IMR-90 (cell line): ENCODE measurements at regions not wholly inside any gene's neighbourhood (a gene's known extent, or its start where the extent isn't known, plus 50 kb on each side); places are given as distances from the start of the nearest gene placed in this dataset.

ENCODE experiments used
- ATAC-seq: fragments of 200-7000 bp; cut with Tn5 transposase; 2 replicates; pipeline ENCODE4 v1.9.1; 2020; ENCODE audit warnings: low read depth, mild to moderate bottlenecking, moderate library complexity
- BruUV-seq: library from RNA; stranded (reverse); fragments of 400-500 nt; replicated peaks from 2 replicates; lab custom pipeline; 2021; lab: Mats Ljungman, UMichigan
- CTCF ChIA-PET: fragments of 300-600 bp; formaldehyde crosslinking; extraction: SDS; loops from one replicate; lab custom pipeline; 2021; ENCODE audit warnings: antibody characterized with exemption; lab: Yijun Ruan, JAX
- POLR2A ChIA-PET: fragments of 300-600 bp; sonication (Branson Sonifier 250); formaldehyde crosslinking; loops from one replicate; lab custom pipeline; 2022; ENCODE audit warnings: antibody characterized with exemption; ENCODE audit not compliant: unreplicated experiment; lab: Charles Lee
- DNase-seq: peaks from one replicate; pipeline ENCODE4 v3.0.0; 2013
- H2AFZ ChIP-seq: replicated peaks from 2 replicates; pipeline ENCODE3; 2013; ENCODE audit warnings: low read length, mild to moderate bottlenecking; ENCODE audit not compliant: poor library complexity
- H2AK5ac ChIP-seq: 2 replicates; pipeline ENCODE4 v1.6.1; 2013; ENCODE audit warnings: low read depth, low read length, inconsistent platforms
- H2AK9ac ChIP-seq: replicated peaks from 2 replicates; pipeline ENCODE3; 2013; ENCODE audit warnings: mild to moderate bottlenecking, low read depth, low read length, moderate library complexity; ENCODE audit not compliant: poor library complexity
- H2BK120ac ChIP-seq: 2 replicates; pipeline ENCODE4 v1.6.1; 2013; ENCODE audit warnings: low read depth, low read length, inconsistent platforms
- H2BK15ac ChIP-seq: 3 replicates; pipeline ENCODE4 v1.6.1; 2013; ENCODE audit warnings: low read depth, low read length, inconsistent platforms
- H2BK20ac ChIP-seq: 2 replicates; pipeline ENCODE4 v1.6.1; 2013; ENCODE audit warnings: low read depth, mild to moderate bottlenecking, inconsistent platforms, low read length, moderate library complexity
- H2BK5ac ChIP-seq: 2 replicates; pipeline ENCODE4 v1.6.1; 2013; ENCODE audit warnings: mild to moderate bottlenecking, low read depth, low read length, inconsistent platforms; ENCODE audit not compliant: poor library complexity, severe bottlenecking
- H3K14ac ChIP-seq: replicated peaks from 2 replicates; pipeline ENCODE4 v1.6.1; 2013; ENCODE audit warnings: low read depth, low read length, inconsistent platforms
- H3K18ac ChIP-seq: 2 replicates; pipeline ENCODE4 v1.6.1; 2013; ENCODE audit warnings: low read depth, low read length, control low read depth
- H3K23ac ChIP-seq: 2 replicates; pipeline ENCODE4 v1.6.1; 2013; ENCODE audit warnings: low read depth, low read length, inconsistent platforms
- H3K27ac ChIP-seq: 2 replicates; pipeline ENCODE4 v1.5.1; 2013; ENCODE audit warnings: mild to moderate bottlenecking, control low read depth, low read length; ENCODE audit not compliant: insufficient read depth
- H3K27me3 ChIP-seq: 2 replicates; pipeline ENCODE4 v1.6.1; 2013; ENCODE audit warnings: low read length; ENCODE audit not compliant: control insufficient read depth, insufficient read depth
- H3K36me3 ChIP-seq: 2 replicates; pipeline ENCODE4 v1.6.1; 2013; ENCODE audit warnings: low read length, mixed read lengths; ENCODE audit not compliant: control insufficient read depth, insufficient read depth
- H3K4ac ChIP-seq: 2 replicates; pipeline ENCODE4 v1.6.1; 2013; ENCODE audit warnings: low read depth, low read length, inconsistent platforms
- H3K4me1 ChIP-seq: 2 replicates; pipeline ENCODE4 v1.6.1; 2013; ENCODE audit warnings: low read length, mixed read lengths; ENCODE audit not compliant: control insufficient read depth, insufficient read depth
- H3K4me2 ChIP-seq: 2 replicates; pipeline ENCODE4 v1.6.1; 2013; ENCODE audit warnings: low read depth, mild to moderate bottlenecking, control low read depth, low read length, moderate library complexity
- H3K4me3 ChIP-seq: 2 replicates; pipeline ENCODE4 v1.5.1; 2013; ENCODE audit warnings: low read depth, mild to moderate bottlenecking, control low read depth, low read length, moderate library complexity; ENCODE audit not compliant: insufficient read depth
- H3K56ac ChIP-seq: 2 replicates; pipeline ENCODE4 v1.6.1; 2013; ENCODE audit warnings: low read length, inconsistent platforms; ENCODE audit not compliant: insufficient read depth; ENCODE audit errors: extremely low read depth
- H3K79me1 ChIP-seq, 2 experiments: 2 replicates each; pipeline ENCODE4 v1.6.1; 2013; ENCODE audit warnings: low read length in 2 of 2, inconsistent platforms in 1 of 2, low read depth in 1 of 2
- H3K9ac ChIP-seq: 2 replicates; pipeline ENCODE4 v1.6.1; 2013; ENCODE audit warnings: low read depth, low read length, control low read depth
- H3K9me1 ChIP-seq: 2 replicates; pipeline ENCODE4 v1.6.1; 2013; ENCODE audit warnings: low read length, inconsistent platforms; ENCODE audit not compliant: insufficient read depth
- H3K9me3 ChIP-seq: 2 replicates; pipeline ENCODE4 v1.6.1; 2013; ENCODE audit warnings: low read length; ENCODE audit not compliant: control insufficient read depth, insufficient read depth
- H4K20me1 ChIP-seq: 2 replicates; pipeline ENCODE4 v1.6.1; 2013; ENCODE audit warnings: low read length, inconsistent platforms; ENCODE audit not compliant: insufficient read depth
- H4K5ac ChIP-seq: 2 replicates; pipeline ENCODE4 v1.6.1; 2013; ENCODE audit warnings: mild to moderate bottlenecking, low read depth, low read length, control low read depth
- H4K8ac ChIP-seq, 2 experiments: 2 replicates each; pipeline ENCODE4 v1.6.1; 2013; ENCODE audit warnings: low read depth in 2 of 2, low read length in 2 of 2, control low read depth in 1 of 2, inconsistent platforms in 1 of 2
- H4K91ac ChIP-seq: 2 replicates; pipeline ENCODE4 v1.6.1; 2013; ENCODE audit warnings: low read depth, low read length, inconsistent platforms; ENCODE audit not compliant: insufficient read depth
- BHLHE40 ChIP-seq: fragments of 150-350 bp; IDR thresholded peaks from 2 replicates; pipeline ENCODE4 v1.6.1; 2016; ENCODE audit warnings: mild to moderate bottlenecking, low read depth, low read length
- CEBPB ChIP-seq: IDR thresholded peaks from 2 replicates; pipeline ENCODE4 v1.6.1; 2012; ENCODE audit warnings: low read depth, low read length, improper control_type of control experiment
- dilution Hi-C: fragments of 300-500 bp; cut with HindIII; formaldehyde crosslinking; loops from one replicate; pipeline ENCODE4 v1.14.3; 2018; ENCODE audit warnings: low sequenced_read_pairs; ENCODE audit not compliant: unreplicated experiment
- in situ Hi-C: fragments of 300-500 bp; cut with MboI; formaldehyde crosslinking; loops from 3 replicates; pipeline ENCODE4 v1.14.3; 2019; ENCODE audit warnings: low sequenced_read_pairs, inconsistent platforms, mixed read lengths
- intact Hi-C: fragments of 100-400 bp; cut with micrococcal nuclease; formaldehyde crosslinking; loops from 2 replicates; pipeline ENCODE4 v1.10.0; 2022

DNA sequence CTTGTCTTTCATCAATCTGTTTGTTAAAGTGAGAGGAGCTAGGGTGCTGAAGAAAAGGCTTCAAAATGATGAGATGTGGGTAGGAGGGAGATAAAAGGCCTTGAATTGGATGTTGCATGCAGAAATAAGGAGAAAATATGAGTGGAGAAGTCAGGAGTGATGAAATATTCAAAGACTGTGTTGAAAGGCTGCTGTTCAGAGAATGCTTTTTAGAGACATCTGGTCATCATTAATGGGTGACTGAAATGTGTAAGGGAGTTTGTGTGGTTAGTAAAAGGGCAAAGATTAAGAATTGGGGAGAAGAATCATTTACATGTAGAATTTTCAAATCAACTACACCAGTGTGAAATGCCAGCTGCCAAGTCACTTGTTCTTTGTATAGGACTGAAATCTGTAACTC lies 383.9 kb downstream of the MAT2B start:
- DNase-seq (peak; percentile 88), ATAC-seq (peak; percentile 77)
- Histone ChIP-seq H4K91ac (no peak overlapping the region), H4K5ac (no peak overlapping the region), H3K4me3 (no peak overlapping the region), H3K14ac (no peak overlapping the region), H3K36me3 (no peaks in the 10 kb centered on the region), H3K23ac (no peak overlapping the region), H2AFZ (no peak overlapping the region), H2AK5ac (no peak overlapping the region), H3K56ac (no peak overlapping the region), H3K9me1 (no peaks in the 10 kb centered on the region), H3K9ac (no peak overlapping the region), H2BK120ac (peak overlapping the region; percentile 67; the same call in 1 of the 2 replicates), H3K79me1 (no peaks in the 10 kb centered on the region), H4K8ac (peak overlapping the region in 1 of 2 experiments; percentile 79; a peak in 1 of 4 replicates), H3K4me2 (no peak overlapping the region; the same call in 1 of the 2 replicates), H2BK5ac (peak overlapping the region; percentile 34), H2BK15ac (no peak overlapping the region), H3K18ac (peak overlapping the region; percentile 50; the same call in 1 of the 2 replicates), H2AK9ac (no peak overlapping the region), H4K20me1 (no peaks in the 10 kb centered on the region), H2BK20ac (peak overlapping the region; percentile 65; the same call in 1 of the 2 replicates), H3K4me1 (peaks cover 8% of the 10 kb centered on the region), H3K27me3 (no peaks in the 10 kb centered on the region), H3K9me3 (no peaks in the 10 kb centered on the region), H3K27ac (peak overlapping the region; percentile 59; the same call in 1 of the 2 replicates), H3K4ac (peak overlapping the region; percentile 58; the same call in 1 of the 2 replicates)
- ChIA-PET POLR2A (no interaction called here), CTCF (no interaction called here)
- intact Hi-C loops = no loop called here
- no peak for TF ChIP-seq BHLHE40
- TF ChIP-seq CEBPB = peak; percentile 86
- dilution Hi-C loops = no loop called here
- no TSS peak for BruUV-seq
- in situ Hi-C loops = no loop called here
